Vagina (tissue), 2 donors: ENCODE measurements at regions not wholly inside any gene's neighbourhood (a gene's known extent, or its start where the extent isn't known, plus 50 kb on each side); places are given as distances from the start of the nearest gene placed in this dataset.
"Not testable (repeated sequence)": the region's sequence is repeated elsewhere in the genome, so short reads cannot be mapped to it uniquely, and the experiment has no call there.

Experiments
- DNase-seq, 2 donors: peaks; one replicate each; pipeline ENCODE4 v3.0.0-alpha.2; 2017; ENCODE audit errors: extremely low spot score in 2 of 2
- H3K27ac ChIP-seq: fragments of 200-600 bp; sonication (generic); one replicate; pipeline ENCODE4 v1.5.1; 2019
- H3K27me3 ChIP-seq: fragments of 200-600 bp; sonication (generic); one replicate; pipeline ENCODE4 v1.5.1; 2019
- H3K36me3 ChIP-seq, 2 donors: fragments of 200-600 bp; sonication (generic); one replicate each; pipeline ENCODE4 v1.5.1; 2017 to 2019
- H3K4me1 ChIP-seq: fragments of 200-600 bp; sonication (generic); one replicate; pipeline ENCODE4 v1.5.1; 2019
- H3K4me3 ChIP-seq, 2 donors: fragments of 200-600 bp; sonication (generic); 1 replicate in 1 of 2; 2 replicates in 1 of 2; pipeline ENCODE4 v1.5.1; 2016 to 2019
- H3K9me3 ChIP-seq: fragments of 200-600 bp; sonication (generic); one replicate; pipeline ENCODE4 v1.5.1; 2019
- CTCF ChIP-seq, 3 experiments: fragments of 450-650 bp in 2 of 3; fragments of 200-600 bp in 1 of 3; sonication (generic) in 1 of 3; IDR thresholded peaks; one replicate each; pipeline ENCODE4 v1.5.1; 2017 to 2019; ENCODE audit warnings: antibody characterized with exemption in 3 of 3, mild to moderate bottlenecking in 2 of 3, moderate library complexity in 2 of 3
- POLR2A ChIP-seq, 2 donors: fragments of 450-650 bp; IDR thresholded peaks; one replicate each; pipeline ENCODE4 v1.6.1; 2017; ENCODE audit warnings: antibody characterized with exemption in 2 of 2, mild to moderate bottlenecking in 2 of 2, moderate library complexity in 2 of 2
- POLR2AphosphoS5 ChIP-seq, 2 donors: sonication (generic); formaldehyde crosslinking; IDR thresholded peaks; one replicate each; pipeline ENCODE4 v1.9.0; 2017; ENCODE audit warnings: antibody characterized with exemption in 2 of 2, mild to moderate bottlenecking in 2 of 2, low read depth in 1 of 2; ENCODE audit not compliant: insufficient read depth in 1 of 2
- intact Hi-C: fragments of 100-400 bp; cut with DNase I; formaldehyde crosslinking; loops from one replicate; pipeline ENCODE4 v1.15.1; 2023

DNA sequence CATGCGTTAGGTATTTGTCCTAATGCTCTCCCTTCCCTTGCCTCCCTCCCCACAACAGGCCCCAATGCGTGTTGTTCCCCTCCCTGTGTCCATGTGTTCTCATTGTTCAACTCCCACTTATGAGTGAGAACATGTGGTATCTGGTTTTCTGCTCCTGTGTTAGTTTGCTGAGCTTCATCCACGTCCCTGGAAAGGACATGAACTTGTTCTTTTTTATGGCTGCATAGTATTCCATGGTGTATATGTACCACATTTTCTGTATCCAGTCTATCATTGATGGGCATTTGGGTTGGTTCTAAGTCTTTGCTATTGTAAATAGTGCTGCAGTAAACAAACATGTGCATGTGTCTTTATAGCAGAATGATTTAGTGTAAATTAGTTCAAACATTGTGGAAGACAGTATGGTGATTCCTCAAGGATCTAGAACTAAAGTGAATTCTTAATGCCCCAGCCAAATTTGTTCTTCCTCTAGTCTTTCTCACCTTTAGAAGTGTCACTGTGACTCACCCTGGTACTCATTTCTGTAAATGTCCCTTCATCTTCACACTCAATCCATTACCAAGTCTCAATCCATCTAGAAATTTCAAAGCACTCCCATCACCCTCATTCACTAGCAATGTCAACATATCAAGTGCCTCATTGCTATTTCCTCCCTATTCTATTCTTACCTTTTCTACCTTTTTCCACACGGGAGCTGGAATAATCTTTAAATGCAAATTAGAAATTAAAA lies 123.9 kb downstream of the MREG start:
- H3K36me3 ChIP-seq, H3K27me3 ChIP-seq, H3K4me3 ChIP-seq, H3K27ac ChIP-seq, H3K4me1 ChIP-seq, DNase-seq, intact Hi-C loops, H3K9me3 ChIP-seq: not testable (repeated sequence)

GRCh38 chr2:215888680-215889079 lies 124.7 kb downstream of the MREG start:
- TF ChIP-seq CTCF (IDR thresholded peaks at IDR 0.05) (no peak), POLR2AphosphoS5 (IDR thresholded peaks at IDR 0.05; ENCODE audit: insufficient read depth in 1 of 2, low read depth in 1 of 2) (peak in 1 of 2 donors; percentile 18)
- intact Hi-C loops, result no loop called here
- no peak for DNase-seq
- no peaks in the 10 kb centered on the region for H3K9me3 ChIP-seq
- no peak overlapping the region for H3K4me3 ChIP-seq
- no peaks in the 10 kb centered on the region for H3K36me3 ChIP-seq
- no peak overlapping the region for H3K27ac ChIP-seq
- no peaks in the 10 kb centered on the region for H3K27me3 ChIP-seq
- peaks cover 3% of the 10 kb centered on the region for H3K4me1 ChIP-seq

DNA sequence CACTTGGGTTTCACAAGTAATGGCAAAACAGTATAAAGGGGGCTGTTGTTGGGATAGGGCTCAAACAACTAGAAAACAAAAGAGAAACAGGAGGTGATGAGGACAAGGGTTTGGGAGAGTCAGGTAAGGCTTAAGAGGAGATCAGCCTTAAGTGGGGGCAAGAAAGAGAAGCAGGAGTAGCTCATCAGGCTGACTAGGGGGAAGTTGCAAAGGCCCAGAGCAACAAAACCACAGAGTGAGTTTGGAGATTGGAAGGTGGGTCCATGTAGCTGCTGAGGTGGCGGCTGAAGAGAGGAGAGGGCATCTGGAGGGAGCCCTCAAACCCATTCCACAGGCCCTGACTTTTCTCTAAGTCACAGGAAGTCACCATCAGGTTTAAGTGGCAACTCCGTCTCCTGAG lies 126.0 kb downstream of the MREG start:
- H3K27me3 ChIP-seq, result no peaks in the 10 kb centered on the region
- TF ChIP-seq POLR2A (IDR thresholded peaks at IDR 0.05), result no peak
- no peak for TF ChIP-seq POLR2AphosphoS5 (IDR thresholded peaks at IDR 0.05; ENCODE audit: insufficient read depth in 1 of 2, low read depth in 1 of 2)
- TF ChIP-seq CTCF (IDR thresholded peaks at IDR 0.05), result no peak
- H3K36me3 ChIP-seq, result no peaks in the 10 kb centered on the region
- H3K9me3 ChIP-seq, result no peaks in the 10 kb centered on the region
- intact Hi-C loops, result no loop called here
- no peak overlapping the region for H3K27ac ChIP-seq
- DNase-seq, result no peak
- H3K4me1 ChIP-seq, result peaks cover 3% of the 10 kb centered on the region
- no peak overlapping the region for H3K4me3 ChIP-seq

GRCh38 chr2:215886022-215886421 lies 127.3 kb downstream of the MREG start:
- H3K27ac ChIP-seq, result no peak overlapping the region
- DNase-seq, result no peak

GRCh38 chr2:215885536-215885935 lies 127.8 kb downstream of the MREG start:
- Histone ChIP-seq H3K9me3 (no peaks in the 10 kb centered on the region), H3K4me1 (peaks cover 3% of the 10 kb centered on the region), H3K27me3 (no peaks in the 10 kb centered on the region), H3K27ac (no peak overlapping the region), H3K4me3 (no peak overlapping the region), H3K36me3 (no peaks in the 10 kb centered on the region)
- DNase-seq, result no peak
- TF ChIP-seq CTCF (IDR thresholded peaks at IDR 0.05), result no peak
- TF ChIP-seq POLR2AphosphoS5 (IDR thresholded peaks at IDR 0.05; ENCODE audit: insufficient read depth in 1 of 2, low read depth in 1 of 2), result no peak
- TF ChIP-seq POLR2A (IDR thresholded peaks at IDR 0.05), result no peak
- intact Hi-C loops, result no loop called here

More at GRCh38 chr2:215886022-215886421, 127.3 kb downstream of the MREG start:
- Histone ChIP-seq H3K4me3 (no peak overlapping the region), H3K27me3 (no peaks in the 10 kb centered on the region), H3K36me3 (no peaks in the 10 kb centered on the region), H3K4me1 (peaks cover 3% of the 10 kb centered on the region), H3K9me3 (no peaks in the 10 kb centered on the region)
- TF ChIP-seq POLR2A (IDR thresholded peaks at IDR 0.05), result no peak
- no peak for TF ChIP-seq POLR2AphosphoS5 (IDR thresholded peaks at IDR 0.05; ENCODE audit: insufficient read depth in 1 of 2, low read depth in 1 of 2)
- TF ChIP-seq CTCF (IDR thresholded peaks at IDR 0.05), result no peak
- intact Hi-C loops, result no loop called here
